ENCODE measurements at regions not wholly inside any gene's neighbourhood (a gene's known extent, or its start where the extent isn't known, plus 50 kb on each side); places are given as distances from the start of the nearest gene placed in this dataset.

DNA sequence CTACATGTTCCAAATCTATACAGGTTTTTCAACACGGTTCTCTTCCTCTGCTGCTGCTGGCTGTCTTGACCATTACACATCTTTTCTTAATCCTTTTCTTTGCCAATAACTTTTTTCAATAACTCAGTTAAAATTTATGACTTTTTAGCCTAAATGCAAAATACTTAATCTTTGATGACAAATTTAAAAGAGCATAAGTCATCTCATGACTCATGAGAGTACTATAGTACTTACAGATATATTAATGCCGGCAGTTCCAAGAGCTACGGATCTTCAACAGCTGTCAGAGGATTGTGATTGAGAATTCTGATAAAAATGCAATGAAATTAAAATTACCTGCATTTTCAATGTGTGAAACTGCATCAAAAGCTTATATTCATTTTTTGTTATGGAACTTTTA lies 105.5 kb downstream of the KPNA2 start:
- TF ChIP-seq EZH2 (IDR thresholded peaks at IDR 0.05; ENCODE audit: borderline replicate concordance, low read depth, low read length, severe bottlenecking) = no peak
- TF ChIP-seq, protein P1, sequence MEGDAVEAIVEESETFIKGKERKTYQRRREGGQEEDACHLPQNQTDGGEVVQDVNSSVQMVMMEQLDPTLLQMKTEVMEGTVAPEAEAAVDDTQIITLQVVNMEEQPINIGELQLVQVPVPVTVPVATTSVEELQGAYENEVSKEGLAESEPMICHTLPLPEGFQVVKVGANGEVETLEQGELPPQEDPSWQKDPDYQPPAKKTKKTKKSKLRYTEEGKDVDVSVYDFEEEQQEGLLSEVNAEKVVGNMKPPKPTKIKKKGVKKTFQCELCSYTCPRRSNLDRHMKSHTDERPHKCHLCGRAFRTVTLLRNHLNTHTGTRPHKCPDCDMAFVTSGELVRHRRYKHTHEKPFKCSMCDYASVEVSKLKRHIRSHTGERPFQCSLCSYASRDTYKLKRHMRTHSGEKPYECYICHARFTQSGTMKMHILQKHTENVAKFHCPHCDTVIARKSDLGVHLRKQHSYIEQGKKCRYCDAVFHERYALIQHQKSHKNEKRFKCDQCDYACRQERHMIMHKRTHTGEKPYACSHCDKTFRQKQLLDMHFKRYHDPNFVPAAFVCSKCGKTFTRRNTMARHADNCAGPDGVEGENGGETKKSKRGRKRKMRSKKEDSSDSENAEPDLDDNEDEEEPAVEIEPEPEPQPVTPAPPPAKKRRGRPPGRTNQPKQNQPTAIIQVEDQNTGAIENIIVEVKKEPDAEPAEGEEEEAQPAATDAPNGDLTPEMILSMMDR (IDR thresholded peaks at IDR 0.05; ENCODE audit: borderline replicate concordance, extremely low read depth, low read length, poor library complexity, severe bottlenecking) = no peak

All from DND-41 (cell line).